ENCODE measurements at regions not wholly inside any gene's neighbourhood (a gene's known extent, or its start where the extent isn't known, plus 50 kb on each side); places are given as distances from the start of the nearest gene placed in this dataset.

DNA sequence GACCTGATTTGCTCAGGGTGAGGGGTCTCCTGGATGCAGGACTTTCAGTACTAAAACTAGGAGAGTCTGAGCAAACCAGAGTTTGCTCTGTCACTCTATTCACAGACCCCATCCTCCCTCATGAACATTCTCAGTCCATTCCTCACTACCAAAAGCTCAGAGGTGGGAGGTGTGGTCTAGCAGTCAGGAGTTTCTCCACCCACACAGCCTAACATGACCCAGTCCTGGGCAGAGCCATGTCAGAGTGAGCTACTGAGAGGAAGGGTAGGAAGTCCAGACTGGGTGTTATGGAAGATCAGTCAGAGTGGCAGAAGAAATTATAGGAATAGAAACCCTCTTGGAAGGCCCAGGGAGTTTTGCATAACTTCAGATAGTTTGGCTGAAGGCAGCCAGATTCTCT lies 113.3 kb upstream of the GRAMD2B start:
- no peak for DNase-seq

DNA sequence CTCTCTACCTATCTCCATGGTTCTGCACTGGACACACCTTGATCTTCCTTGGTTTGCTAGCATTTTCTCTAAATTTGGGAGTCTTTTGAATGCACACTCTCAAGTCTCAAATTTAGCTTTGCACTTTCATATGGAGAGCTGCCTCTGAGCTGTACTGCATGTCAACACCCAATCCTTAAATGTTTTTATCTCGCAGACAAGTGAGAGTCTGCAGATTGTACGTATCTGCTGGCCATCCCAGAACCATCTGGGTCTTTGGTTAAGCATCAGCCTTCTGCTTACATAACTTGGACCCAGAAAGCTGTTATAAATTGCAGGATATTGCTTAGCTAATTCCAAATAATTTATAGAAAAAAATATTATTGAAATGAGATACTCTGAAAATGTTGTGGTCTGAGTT lies 111.4 kb upstream of the GRAMD2B start:
- no peak for DNase-seq

DNA sequence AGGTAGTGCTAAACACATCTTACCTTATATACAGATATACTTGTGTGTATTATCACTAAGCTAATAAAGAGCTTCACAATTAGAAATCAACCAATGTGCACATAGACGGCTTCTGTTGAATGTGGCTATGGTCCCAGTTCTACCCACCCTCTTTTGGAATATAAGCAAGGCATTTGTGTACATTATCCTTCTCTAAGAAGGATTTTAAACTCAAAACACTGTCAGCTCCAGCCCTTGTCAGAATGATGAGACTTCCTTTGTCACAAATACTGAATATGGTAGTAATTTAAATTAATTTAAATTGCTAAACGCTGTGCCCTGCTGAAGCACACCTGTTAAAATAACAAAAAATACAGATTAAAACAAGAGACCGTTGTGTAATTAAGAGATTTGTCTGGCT lies 107.9 kb upstream of the GRAMD2B start:
- no peak for DNase-seq

DNA sequence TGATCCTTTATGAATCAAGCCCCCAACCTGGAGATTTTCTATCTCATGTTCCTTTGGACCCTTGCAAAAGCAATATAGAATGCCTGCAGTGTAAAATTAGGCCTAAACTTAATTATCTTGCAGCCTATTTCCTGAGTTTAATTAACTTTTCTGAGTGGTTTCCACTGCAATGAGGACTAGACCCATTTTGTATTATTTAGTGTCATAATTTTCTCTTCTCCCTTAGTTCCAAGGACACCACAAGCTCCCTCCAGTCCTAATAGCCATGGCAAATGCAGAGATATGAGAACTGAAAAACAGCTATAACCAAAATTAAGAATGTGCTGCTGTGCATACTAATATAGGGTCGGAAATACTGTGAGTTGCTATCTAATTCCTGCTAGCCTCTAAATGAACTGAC lies 90.9 kb upstream of the GRAMD2B start:
- DNase-seq, result no peak

DNA sequence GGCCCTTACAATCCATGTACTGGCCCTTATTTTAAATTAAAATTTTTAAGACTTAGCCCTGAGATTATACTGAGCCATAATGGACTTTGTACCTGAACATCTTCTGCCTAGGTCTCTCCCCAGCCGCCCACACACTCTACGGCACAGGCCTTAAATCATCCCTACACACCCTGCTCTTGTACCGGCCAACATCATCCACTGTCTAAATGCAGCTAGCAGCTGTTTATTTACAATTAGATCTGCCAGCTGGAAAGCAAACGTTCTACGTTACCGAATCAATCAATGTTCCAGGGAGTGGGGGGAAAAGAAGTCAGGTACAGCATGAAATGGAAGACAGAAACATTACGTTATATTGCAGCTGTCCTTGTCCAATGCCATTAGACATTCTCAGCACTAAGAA lies 88.4 kb upstream of the GRAMD2B start:
- DNase-seq, result no peak

DNA sequence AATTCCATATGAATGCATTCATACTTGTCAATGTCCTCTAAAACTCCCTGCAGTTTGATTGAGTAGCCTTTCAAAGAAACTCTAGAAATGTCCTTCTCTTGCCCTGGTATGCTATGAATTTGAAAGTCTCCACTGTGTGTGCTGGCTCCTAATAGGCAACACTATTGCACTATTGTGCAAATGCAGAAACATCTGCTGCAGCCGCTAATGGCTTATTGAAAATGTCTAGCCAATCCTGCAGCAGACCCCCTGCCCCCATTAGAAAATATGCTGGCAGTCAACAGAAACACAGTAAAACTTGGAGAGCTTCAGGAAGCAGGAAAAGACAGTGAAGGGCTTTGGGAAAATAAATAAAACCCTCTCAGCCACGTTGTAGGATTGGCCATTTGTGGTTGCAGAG lies 87.3 kb upstream of the GRAMD2B start:
- peak; percentile 90 for DNase-seq

DNA sequence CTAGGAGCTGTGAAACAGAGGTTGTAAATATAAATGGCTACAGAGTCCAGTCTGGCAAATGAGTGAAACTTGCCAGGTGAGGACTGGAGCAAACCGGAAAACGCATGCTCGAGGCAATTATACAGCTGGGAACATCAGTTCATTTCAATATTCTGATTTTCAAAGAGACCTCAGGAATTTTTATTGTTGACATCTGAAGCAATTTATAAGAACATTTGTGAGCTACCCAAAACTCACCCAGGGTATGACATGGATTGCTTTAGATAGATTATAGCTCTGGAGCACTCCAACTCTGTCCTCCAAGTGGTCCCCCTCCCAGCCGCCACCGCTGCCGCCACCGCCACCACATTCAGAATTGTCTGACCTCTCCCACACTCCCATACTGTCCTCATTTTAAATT lies 84.6 kb upstream of the GRAMD2B start:
- DNase-seq, result no peak

DNA sequence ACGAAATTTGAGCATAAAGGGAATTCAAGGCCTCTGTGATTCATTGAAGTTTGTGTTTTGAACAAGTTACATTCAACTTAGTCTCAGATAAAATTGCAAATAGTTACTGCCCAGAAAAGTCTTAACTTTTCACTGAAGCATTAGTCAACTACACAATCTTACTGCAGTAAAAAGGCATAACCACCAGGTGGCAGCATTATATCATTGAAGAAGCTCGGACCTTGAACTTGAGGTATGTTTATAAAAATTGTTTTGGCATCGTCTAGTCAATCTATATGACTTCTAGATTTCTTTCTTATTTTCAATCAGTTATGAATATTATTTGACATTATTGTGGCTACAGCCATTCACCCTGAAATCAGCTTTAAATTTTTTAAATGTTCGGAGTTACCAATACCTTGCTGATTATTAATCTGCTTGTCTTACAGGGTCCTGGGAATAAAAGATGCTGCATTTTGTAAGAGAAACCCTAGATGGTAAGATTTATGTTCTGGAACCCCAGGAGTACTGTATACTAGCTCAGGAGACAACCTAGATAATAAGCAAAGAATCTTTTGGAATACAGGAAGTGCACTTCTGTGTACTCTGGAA lies 83.9 kb upstream of the GRAMD2B start:
- peak; percentile 82 for DNase-seq

DNA sequence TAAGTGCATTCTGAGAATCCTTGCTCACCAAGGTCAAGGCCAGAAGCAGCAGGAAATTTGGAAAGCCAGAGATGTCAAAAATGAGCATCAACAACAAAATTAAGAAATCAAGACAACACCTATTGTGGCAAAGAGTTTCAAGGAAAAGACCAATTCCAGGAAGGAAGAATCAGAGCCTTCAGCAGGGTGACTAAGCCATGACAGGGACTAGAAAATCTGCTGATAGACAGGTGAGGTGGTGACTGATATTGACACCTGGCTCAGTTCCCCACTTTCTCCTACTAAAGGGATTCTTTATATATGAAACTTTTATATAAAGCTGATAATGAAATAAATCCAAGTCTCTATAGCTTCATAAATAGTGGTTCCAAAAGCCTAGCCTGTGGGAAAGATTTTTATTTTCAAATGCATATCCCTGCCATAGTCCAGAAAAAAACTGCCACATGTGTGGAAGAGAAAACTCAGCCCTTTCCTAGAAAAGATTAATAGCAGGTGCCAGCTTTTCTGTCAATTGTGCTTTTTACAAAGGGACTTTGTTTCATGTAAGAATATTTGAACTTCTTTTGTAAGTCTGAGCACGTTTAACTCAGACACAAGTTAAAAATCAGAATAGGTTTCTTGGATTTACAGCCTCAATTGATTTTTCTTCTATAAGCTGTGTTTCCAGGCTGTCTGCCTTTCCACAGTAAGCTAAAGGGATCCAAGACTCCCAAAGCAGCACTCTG lies 81.1 kb upstream of the GRAMD2B start:
- no peak for DNase-seq

DNA sequence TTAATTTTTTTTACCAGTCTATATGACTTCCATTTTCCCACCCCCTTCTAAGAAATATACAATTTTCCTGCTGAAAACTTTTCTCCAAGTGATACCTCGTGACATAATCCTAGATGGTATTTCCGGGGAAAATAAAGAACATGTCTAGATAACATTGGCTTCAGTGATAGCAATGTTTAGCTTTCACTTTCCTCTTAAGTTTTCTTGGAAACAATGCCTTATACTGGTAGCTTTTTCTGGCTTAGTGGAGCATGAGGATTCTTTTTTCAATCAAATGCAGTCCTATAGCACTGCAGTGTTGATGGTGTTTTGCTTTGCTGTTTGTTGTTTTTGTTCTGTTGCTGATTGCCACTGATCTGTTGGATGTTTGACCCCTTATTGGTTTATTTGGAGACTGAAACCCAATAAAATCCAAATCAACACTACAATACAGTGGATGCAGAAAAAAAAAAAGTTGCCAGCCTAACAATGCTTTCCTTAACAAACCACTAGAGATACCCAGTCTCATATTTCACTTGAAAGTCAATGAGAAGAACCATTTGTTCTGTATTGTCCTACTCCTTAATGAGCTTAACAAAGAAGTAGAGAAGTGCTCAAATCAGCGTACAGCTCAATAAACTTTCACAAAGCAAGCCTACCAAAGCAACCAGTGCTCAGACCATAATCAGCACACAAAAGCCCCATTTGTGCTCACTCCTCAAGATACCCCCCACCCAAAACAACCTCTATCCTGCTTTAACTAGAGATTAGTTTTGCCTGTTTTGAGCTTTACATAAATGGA lies 74.2 kb upstream of the GRAMD2B start:
- DNase-seq, result no peak

DNA sequence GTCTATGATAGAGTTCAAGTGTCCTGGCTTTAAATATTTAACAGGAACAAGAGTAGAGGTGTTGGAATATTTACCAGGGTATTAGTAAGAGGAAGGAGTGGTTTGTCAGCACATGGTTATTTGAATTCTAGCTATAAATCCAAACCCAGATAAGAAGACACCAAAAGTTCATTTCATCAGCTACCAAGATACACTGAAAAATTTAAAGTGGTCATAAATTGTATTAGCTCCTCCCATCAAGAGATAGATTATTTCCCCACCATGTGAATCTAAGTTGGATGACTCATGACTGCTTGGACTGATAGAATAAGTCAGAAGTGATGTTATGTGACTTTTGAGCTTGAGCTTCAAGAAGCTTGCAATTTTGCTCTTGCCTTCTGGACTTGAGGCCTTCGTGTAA lies 72.1 kb upstream of the GRAMD2B start:
- DNase-seq, result peak; percentile 88

DNA sequence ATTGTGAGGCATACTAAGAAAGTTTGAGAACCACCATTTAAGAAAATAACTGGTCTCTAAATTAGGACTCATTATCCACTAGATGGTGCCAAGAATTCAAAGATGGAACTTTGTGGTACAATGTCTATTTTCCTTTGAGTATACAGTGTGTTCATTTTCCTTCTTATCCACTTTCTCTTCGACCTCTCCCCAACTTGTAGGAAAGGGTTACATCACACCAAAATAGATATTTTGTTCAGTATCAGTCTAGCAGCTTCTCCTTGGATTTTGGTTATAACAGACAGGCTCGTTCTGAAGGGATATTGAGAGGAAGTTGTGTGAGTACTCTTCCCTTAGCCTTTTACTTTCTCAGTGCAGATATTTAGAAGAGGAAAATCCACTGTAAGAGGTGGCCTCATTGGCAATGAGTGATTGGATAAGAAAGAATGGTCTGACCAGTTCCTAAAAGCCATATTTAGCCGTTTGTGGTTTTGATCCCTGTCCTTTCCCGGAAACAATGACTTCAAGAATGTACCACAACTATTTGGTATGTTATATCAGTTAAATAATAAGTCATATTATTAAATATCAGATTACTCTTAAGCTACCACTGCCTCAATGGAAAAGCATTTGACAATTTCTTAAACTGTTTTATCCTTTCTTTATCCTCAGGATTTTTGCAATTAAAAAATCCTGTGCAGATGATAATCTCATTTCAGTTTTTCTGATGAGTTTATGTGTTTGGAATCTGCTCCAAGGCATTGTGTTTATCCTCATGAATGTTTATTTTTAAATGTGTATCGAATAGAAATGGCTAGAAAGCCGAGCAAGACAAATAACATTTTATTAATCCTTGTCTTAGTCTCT lies 69.0 kb upstream of the GRAMD2B start:
- DNase-seq, result peak; percentile 99

DNA sequence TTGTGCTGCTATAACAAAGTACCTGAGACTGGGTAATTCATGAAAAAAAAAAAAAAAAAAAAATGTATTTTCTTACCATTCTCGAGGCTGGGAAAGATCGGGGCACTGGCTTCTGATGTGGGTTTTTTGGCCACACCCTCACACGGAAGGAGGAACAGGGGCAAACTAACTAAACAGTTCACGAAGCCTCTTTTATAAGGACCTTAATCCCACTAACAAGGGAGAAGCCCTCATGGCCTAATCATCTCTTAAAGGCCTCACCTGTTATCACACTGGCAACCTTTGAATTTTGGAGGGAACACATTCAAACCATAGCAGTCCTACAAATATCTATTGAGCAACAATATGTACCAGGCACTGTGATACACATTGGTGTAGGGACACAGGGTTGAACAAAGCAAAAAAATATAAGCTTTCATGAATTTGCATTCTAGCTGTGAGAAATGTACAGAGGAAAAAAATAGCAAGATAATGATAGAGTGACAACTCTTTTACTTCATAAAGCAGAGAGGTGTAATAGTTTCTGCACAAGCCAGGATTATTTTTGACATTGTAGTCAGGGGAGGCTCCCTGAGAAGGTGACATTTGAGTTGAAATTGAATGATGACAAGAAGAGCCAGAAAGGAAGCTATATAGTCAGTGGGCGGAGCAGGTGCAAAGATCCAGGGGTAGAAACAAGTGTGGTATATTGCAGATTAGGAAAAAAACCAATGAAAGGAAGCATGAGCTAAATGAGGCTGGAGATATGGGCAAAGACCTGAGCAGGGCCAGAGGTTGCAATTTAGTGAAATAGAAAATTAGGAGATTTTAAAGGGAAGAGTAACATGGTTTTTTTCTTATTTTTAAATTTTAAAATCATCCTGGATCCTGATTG lies 68.1 kb upstream of the GRAMD2B start:
- DNase-seq, result no peak

DNA sequence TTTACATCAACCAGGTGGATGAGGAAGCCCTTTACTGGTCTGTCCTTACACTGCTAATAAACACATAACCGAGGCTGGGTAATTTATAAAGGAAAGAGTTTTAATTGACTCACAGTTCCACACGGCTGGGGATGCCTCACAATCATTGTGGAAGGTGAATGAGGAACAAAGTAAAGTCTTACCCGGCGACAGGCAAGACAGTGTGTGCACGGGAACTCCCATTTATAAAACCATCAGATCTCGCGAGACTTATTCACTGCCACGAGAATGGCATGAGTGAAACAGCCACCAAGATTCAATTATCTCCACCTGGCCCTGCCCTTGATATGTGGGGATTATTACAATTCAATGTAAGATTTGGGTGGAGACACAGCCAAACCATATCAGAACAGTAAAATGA lies 67.3 kb upstream of the GRAMD2B start:
- DNase-seq, result no peak

DNA sequence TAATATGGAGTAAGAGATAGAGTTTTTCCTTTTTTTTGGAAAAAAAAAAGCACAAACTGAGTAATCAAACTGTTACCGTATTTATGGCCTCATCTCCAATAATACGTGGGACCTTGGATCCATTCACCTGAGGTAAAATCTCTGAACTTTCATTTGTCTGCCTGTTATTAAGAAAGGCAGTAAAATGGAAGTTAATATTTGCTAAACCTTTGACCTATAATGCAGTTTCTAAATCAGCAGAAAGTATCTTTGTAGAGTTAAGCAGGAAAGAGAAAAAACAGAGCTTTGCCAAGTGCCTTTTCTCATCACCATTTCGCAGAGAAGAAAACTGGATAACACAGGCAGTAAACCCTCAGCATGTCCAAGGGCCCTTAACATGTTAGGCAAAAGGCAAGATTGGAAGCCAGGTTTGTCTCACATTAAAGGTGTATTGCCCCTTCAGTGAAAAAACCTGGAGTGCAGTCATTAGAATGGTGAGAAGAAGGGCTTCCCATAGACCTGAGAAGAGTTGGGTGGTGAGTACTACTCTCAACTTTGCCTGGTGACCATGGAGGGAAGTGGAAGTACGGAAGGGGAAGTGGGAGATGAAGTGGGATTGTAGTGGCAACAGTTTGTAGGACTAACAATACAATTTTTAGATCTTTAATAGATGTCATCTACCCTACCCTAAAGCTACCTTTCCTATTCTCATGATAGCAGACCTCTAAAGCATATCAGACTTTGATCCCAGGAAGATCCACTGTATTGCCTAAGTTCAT lies 65.4 kb upstream of the GRAMD2B start:
- no peak for DNase-seq

DNA sequence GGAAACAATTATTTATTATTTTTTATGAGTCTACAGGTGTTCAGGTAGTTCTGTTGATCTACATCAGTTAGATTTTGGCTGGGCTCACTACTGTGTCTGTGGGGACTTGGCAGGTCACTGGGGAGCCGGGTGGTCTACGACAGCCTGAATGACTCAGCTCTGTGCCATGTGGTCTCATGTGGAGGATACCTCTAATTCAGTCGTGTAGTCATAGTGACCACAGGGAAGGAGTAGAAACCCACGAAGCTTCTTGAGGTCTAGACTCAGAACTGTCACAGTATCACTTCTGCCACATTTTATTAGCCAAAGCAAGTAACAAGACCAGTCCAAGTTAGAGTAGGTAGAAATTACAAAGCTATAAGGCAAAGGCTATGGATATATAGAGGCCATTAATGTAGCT lies 64.7 kb upstream of the GRAMD2B start:
- DNase-seq, result peak; percentile 80

DNA sequence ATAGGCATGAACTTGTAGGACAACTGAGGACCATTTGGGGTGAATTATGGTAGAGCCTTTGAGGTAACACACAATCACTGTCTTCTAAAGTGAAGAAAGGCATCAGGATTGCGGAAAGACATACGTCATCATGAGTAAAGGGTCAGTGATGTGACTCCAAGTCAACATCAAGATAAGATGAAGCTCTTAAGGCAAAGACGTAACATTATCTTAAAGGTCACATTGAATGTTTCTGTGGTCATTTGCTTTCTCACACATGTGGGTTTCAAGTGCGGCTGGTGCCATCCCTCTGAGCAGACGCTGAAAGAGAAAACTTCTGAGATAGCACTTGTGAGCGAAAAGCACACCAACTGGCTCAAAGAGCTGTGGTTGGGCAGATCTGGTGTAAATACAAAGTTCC lies 63.3 kb upstream of the GRAMD2B start:
- DNase-seq, result no peak

DNA sequence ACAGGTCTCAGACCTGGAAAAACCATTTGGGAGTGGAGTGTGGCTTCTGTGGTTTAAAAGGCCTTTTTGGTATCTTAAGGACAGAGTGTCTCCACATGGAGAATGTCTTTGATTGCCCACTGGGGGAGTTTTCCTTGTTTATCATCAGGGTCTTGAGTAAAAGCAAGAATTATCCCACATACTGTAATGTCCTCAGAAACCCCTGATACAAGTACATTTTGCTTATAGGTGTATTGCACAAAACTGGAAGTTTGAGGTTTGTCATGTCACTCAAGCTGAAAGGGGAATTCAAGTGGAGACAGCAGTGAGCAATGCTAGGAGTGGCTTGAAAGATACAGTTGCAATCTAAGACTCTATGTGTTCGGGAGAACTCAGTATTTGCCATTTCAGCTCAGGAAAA lies 62.7 kb upstream of the GRAMD2B start:
- no peak for DNase-seq

DNA sequence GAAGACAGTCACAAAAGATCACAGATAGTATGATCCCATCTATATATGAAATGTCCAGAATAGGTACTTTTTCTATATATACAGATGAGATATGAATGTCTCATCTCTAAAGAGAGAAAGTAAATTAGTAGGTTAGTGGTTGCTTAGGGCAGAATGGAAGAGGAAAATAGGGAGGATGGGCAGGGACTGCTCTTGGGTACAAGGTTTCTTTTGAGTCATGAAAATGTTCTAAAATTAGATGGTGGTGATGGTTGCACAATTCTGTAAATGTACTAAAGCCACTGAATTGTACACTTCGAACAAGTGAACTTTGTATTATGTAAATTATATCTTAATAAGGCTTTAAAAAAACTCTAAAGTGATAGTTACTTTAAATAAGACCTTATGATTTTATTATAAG lies 59.6 kb upstream of the GRAMD2B start:
- DNase-seq, result no peak

DNA sequence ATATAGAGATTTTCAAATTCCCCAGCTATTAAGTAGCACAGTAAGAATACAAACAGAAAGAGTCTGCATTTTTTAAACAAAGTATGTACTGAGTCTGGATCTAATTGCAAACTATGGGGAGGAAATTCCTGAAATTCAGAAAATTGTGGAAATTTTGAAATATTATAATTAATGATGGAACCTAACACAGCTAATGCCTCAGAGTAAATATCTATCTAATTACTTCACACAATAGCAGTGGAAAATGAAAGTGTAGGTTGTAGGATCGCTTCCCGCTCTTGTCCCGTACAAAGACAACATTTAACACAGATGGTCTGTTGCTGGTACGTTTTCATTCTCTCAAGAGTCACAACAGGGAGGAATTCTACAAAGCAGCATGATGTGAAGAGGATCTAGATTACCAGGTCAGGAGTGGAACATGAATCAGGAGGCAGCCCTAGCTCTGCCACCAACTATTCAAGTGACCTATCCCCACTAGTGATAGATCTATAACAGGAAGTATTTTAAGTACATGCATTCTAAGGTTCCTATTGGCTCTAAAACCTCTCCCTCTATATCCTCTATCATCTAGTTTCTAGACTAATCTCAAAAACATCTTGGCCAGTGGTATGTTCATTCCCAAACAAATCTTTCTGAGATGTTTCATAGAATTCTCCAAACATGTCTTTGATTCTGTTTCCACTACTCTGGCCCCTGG lies 58.9 kb upstream of the GRAMD2B start:
- DNase-seq, result no peak

All from fibroblast of upper back skin (primary cell).